ENCODE measurements at regions not wholly inside any gene's neighbourhood (a gene's known extent, or its start where the extent isn't known, plus 50 kb on each side); places are given as distances from the start of the nearest gene placed in this dataset.

- Histone ChIP-seq H3K9ac (ENCODE audit: low read depth, low read length) (no peak overlapping the region), H3K4me1 (ENCODE audit: control insufficient read depth, insufficient read depth, low read length) (0 out of 2 replicates have a peak, but pooled peaks cover 2% of the 10 kb centered on the region), H2BK5ac (ENCODE audit: low read depth, low read length, poor library complexity, severe bottlenecking) (no peak overlapping the region), H4K20me1 (ENCODE audit: insufficient read depth, low read length) (no peaks in the 10 kb centered on the region), H3K9me3 (ENCODE audit: control insufficient read depth, insufficient read depth, low read length) (no peaks in the 10 kb centered on the region), H3K23ac (ENCODE audit: low read depth, low read length) (no peak overlapping the region), H4K5ac (ENCODE audit: low read depth, low read length) (no peak overlapping the region), H3K14ac (replicated peaks; ENCODE audit: low read depth, low read length) (no peak overlapping the region), H3K18ac (ENCODE audit: low read depth, low read length) (no peak overlapping the region), H4K91ac (ENCODE audit: insufficient read depth, low read depth, low read length) (no peak overlapping the region), H4K8ac (ENCODE audit: low read depth in 2 of 2, low read length in 2 of 2) (no peak overlapping the region), H2BK20ac (ENCODE audit: low read depth, low read length) (no peak overlapping the region), H3K36me3 (ENCODE audit: control insufficient read depth, insufficient read depth, low read length) (no peaks in the 10 kb centered on the region), H3K4me2 (ENCODE audit: low read depth, low read length) (no peak overlapping the region), H3K27me3 (ENCODE audit: control insufficient read depth, insufficient read depth, low read length) (no peaks in the 10 kb centered on the region), H2AK9ac (replicated peaks; ENCODE audit: low read depth, low read length, poor library complexity) (no peak overlapping the region), H2AK5ac (ENCODE audit: low read depth, low read length) (no peak overlapping the region), H3K27ac (ENCODE audit: insufficient read depth, low read length) (no peak overlapping the region), H3K56ac (ENCODE audit: extremely low read depth, insufficient read depth, low read length) (no peak overlapping the region), H2AFZ (replicated peaks; ENCODE audit: low read length, poor library complexity) (no peak overlapping the region), H3K79me1 (ENCODE audit: low read depth in 1 of 2, low read length in 2 of 2) (no peaks in the 10 kb centered on the region), H3K4ac (ENCODE audit: low read depth, low read length) (no peak overlapping the region), H2BK15ac (ENCODE audit: low read depth, low read length) (no peak overlapping the region), H3K4me3 (ENCODE audit: insufficient read depth, low read depth, low read length) (no peak overlapping the region), H2BK120ac (ENCODE audit: low read depth, low read length) (no peak overlapping the region), H3K9me1 (ENCODE audit: insufficient read depth, low read length) (no peaks in the 10 kb centered on the region)
- ChIA-PET POLR2A (ENCODE audit: unreplicated experiment) (no interaction called here), CTCF (no interaction called here)
- no peak for DNase-seq
- TF ChIP-seq NFE2L2 (IDR thresholded peaks at IDR 0.05; ENCODE audit: low read depth, low read length) (peak; percentile 56; the same call in 1 of the 2 replicates), MAFK (IDR thresholded peaks at IDR 0.05; ENCODE audit: low read depth, low read length) (peak; percentile 78), BHLHE40 (IDR thresholded peaks at IDR 0.05; ENCODE audit: low read depth, low read length) (no peak), SMC3 (IDR thresholded peaks at IDR 0.05; ENCODE audit: low read depth, low read length) (no peak)
- BruUV-seq (replicated peaks), result no TSS peak
- dilution Hi-C loops (cut with HindIII; ENCODE audit: low sequenced_read_pairs, unreplicated experiment), result no loop called here
- intact Hi-C loops (cut with micrococcal nuclease), result no loop called here
- ATAC-seq (ENCODE audit: low read depth), result peak; percentile 40; the same call in 1 of the 2 replicates
- no CpG with 5 or more reads among the region's 1 CpG for WGBS, 2 experiments (ENCODE audit: extremely low coverage in 2 of 2, insufficient read length in 1 of 2)
- in situ Hi-C loops (cut with MboI; ENCODE audit: low sequenced_read_pairs), result no loop called here
These were observed 361.9 kb upstream of the TMTC1 start for GRCh38 chr12:30145684-30146032.
